IPS-18c (cell line): ENCODE measurements at regions not wholly inside any gene's neighbourhood (a gene's known extent, or its start where the extent isn't known, plus 50 kb on each side); places are given as distances from the start of the nearest gene placed in this dataset.

Source experiments
- H3K4me3 ChIP-seq: 2 replicates; pipeline ENCODE4 v1.7.0; 2013; ENCODE audit warnings: low read depth, mild to moderate bottlenecking, low read length, moderate library complexity; ENCODE audit not compliant: insufficient read depth
- H3K9me3 ChIP-seq: one replicate; pipeline ENCODE4 v1.6.1; 2013; ENCODE audit warnings: mild to moderate bottlenecking, low read length, moderate library complexity; ENCODE audit not compliant: control insufficient read depth, insufficient read depth

- H3K4me3 ChIP-seq: no peak overlapping the region
- H3K9me3 ChIP-seq: no peaks in the 10 kb centered on the region
Observed at GRCh38 chr5:72612810-72613209, 105.6 kb upstream of the ZNF366 start.

- Histone ChIP-seq H3K9me3 (no peaks in the 10 kb centered on the region), H3K4me3 (no peak overlapping the region)
Observed at GRCh38 chr5:72611118-72611730, 104.0 kb upstream of the ZNF366 start.

- no peak overlapping the region for H3K4me3 ChIP-seq
- H3K9me3 ChIP-seq: no peaks in the 10 kb centered on the region
Observed at GRCh38 chr5:72608926-72609325, 101.7 kb upstream of the ZNF366 start.

- H3K4me3 ChIP-seq: no peak overlapping the region
- no peaks in the 10 kb centered on the region for H3K9me3 ChIP-seq
Observed at GRCh38 chr5:72608297-72608696, 101.1 kb upstream of the ZNF366 start.

- Histone ChIP-seq H3K9me3 (peaks cover 3% of the 10 kb centered on the region), H3K4me3 (no peak overlapping the region)
Observed at GRCh38 chr5:72607381-72607780, 100.2 kb upstream of the ZNF366 start.

GRCh38 chr5:72606525-72606924 is 99.3 kb upstream of the ZNF366 start:
- H3K9me3 ChIP-seq: peaks cover 3% of the 10 kb centered on the region
- no peak overlapping the region for H3K4me3 ChIP-seq

- H3K4me3 ChIP-seq: no peak overlapping the region
- H3K9me3 ChIP-seq: peaks cover 3% of the 10 kb centered on the region
Observed at GRCh38 chr5:72605632-72606031, 98.4 kb upstream of the ZNF366 start.

GRCh38 chr5:72604798-72605154 is 97.6 kb upstream of the ZNF366 start:
- no peak overlapping the region for H3K4me3 ChIP-seq
- H3K9me3 ChIP-seq: peaks cover 3% of the 10 kb centered on the region

GRCh38 chr5:72604111-72604797 is 97.0 kb upstream of the ZNF366 start:
- no peak overlapping the region for H3K4me3 ChIP-seq
- H3K9me3 ChIP-seq: peaks cover 3% of the 10 kb centered on the region

GRCh38 chr5:72602696-72603685 is 95.8 kb upstream of the ZNF366 start:
- Histone ChIP-seq H3K4me3 (no peak overlapping the region), H3K9me3 (peaks cover 3% of the 10 kb centered on the region)

- H3K9me3 ChIP-seq: peaks cover 3% of the 10 kb centered on the region
- no peak overlapping the region for H3K4me3 ChIP-seq
Observed at GRCh38 chr5:72601861-72602260, 94.7 kb upstream of the ZNF366 start.

- H3K4me3 ChIP-seq: no peak overlapping the region
- peaks cover 3% of the 10 kb centered on the region for H3K9me3 ChIP-seq
Observed at GRCh38 chr5:72600391-72600981, 93.3 kb upstream of the ZNF366 start.

GRCh38 chr5:72599519-72600370 is 92.5 kb upstream of the ZNF366 start:
- H3K4me3 ChIP-seq: no peak overlapping the region
- H3K9me3 ChIP-seq: peaks cover 3% of the 10 kb centered on the region

- Histone ChIP-seq H3K4me3 (no peak overlapping the region), H3K9me3 (peaks cover 3% of the 10 kb centered on the region)
Observed at GRCh38 chr5:72599065-72599433, 91.8 kb upstream of the ZNF366 start.

GRCh38 chr5:72598401-72599064 is 91.3 kb upstream of the ZNF366 start:
- peaks cover 3% of the 10 kb centered on the region for H3K9me3 ChIP-seq
- no peak overlapping the region for H3K4me3 ChIP-seq

GRCh38 chr5:72597456-72597948 is 90.3 kb upstream of the ZNF366 start:
- H3K4me3 ChIP-seq: no peak overlapping the region
- H3K9me3 ChIP-seq: no peaks in the 10 kb centered on the region
